ENCODE measurements at regions not wholly inside any gene's neighbourhood (a gene's known extent, or its start where the extent isn't known, plus 50 kb on each side); places are given as distances from the start of the nearest gene placed in this dataset.

DNA sequence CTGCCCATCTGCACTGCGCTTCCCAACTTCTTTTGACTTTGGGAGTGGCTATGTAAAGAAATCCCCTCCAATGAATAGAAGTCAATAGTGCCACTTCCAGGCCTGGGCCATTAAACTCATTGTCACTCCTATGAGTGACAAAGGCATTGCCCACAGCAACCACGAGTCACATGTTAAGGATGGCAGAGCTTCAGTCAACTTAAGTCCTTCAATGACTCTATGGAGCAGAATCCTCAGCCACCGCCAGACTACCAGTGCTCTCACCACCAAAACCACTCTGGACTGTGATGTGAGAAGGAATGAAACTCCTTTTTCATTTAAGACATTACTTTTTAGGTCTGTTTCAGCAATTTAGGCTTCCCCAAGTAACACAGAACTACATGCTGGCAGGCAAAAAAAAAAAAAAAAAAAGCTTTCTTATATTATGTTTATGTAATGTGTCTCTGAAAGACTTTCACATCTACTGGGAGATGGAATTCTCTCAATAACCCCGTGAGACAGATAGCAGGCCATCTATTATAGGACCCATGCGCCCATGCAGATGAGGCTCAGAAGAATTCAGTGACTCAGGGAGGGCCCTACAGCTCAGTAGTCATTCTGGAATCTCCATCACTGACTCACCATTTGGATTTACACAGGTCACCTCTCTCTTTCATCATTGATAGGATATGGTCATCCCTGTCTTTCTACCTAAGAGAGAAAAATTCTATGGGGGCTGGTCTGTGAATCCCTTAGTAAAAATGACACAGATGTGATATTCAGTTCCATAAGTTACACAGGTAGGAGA lies 180.5 kb downstream of the CEMIP2 start:
- no peak overlapping the region for H3K4me2 ChIP-seq (ENCODE audit: insufficient read depth in 1 of 2, low read depth in 2 of 2, low read length in 2 of 2)
- H2AK5ac ChIP-seq (ENCODE audit: low read depth, low read length), result no peak overlapping the region
- CTCF ChIA-PET (ENCODE audit: partially characterized antibody), result interaction anchor here (0.6 to 1.2 kb wide), 3 partner anchors 46 to 232 kb away, joined by 3 to 4 read pairs (median 3); no protein-coding TSS in a partner anchor
- H3K4me1 ChIP-seq (replicated peaks in 1 of 4; ENCODE audit: control insufficient read depth in 3 of 4, insufficient read depth in 4 of 4, low read length in 3 of 4), result no peaks in the 10 kb centered on the region
- no peak overlapping the region for H4K5ac ChIP-seq (ENCODE audit: insufficient read length, low read depth, low read length)
- H2AFZ ChIP-seq (ENCODE audit: low read length), result no peak overlapping the region
- no peak overlapping the region for H3K18ac ChIP-seq (ENCODE audit: extremely low read depth, low read length)
- no peaks in the 10 kb centered on the region for H4K20me1 ChIP-seq (replicated peaks in 1 of 2; ENCODE audit: control insufficient read depth in 1 of 2, insufficient read depth in 2 of 2, low read length in 2 of 2)
- FAIRE-seq, result no peak
- H4K8ac ChIP-seq (ENCODE audit: extremely low read depth, insufficient read depth, low read length), result no peak overlapping the region
- H3K23ac ChIP-seq (ENCODE audit: insufficient read length), result no peak overlapping the region
- no peak overlapping the region for H3K4ac ChIP-seq (replicated peaks; ENCODE audit: insufficient read length, low read depth, low read length)
- H3K14ac ChIP-seq (ENCODE audit: insufficient read length), result no peak overlapping the region
- no peak overlapping the region for H4K91ac ChIP-seq (replicated peaks; ENCODE audit: insufficient read length, low read length)
- H3K9me3 ChIP-seq (ENCODE audit: insufficient read depth in 2 of 2, low read depth in 1 of 2, low read length in 1 of 2), result no peaks in the 10 kb centered on the region
- no peak overlapping the region for H2BK20ac ChIP-seq (ENCODE audit: low read length)
- H2BK120ac ChIP-seq (replicated peaks; ENCODE audit: low read depth, low read length), result no peak overlapping the region
- no peak overlapping the region for H2BK15ac ChIP-seq (ENCODE audit: low read length)
- no peak overlapping the region for H3K4me3 ChIP-seq (ENCODE audit: extremely low read depth in 1 of 4, insufficient read depth in 2 of 4, low read depth in 3 of 4, low read length in 4 of 4)
- no peak overlapping the region for H3K27ac ChIP-seq (ENCODE audit: low read depth, low read length)
- H3K79me2 ChIP-seq (ENCODE audit: control insufficient read depth in 1 of 2, insufficient read depth in 2 of 2, low read length in 2 of 2), result no peaks in the 10 kb centered on the region
- no peaks in the 10 kb centered on the region for H3K36me3 ChIP-seq (ENCODE audit: control insufficient read depth in 2 of 4, insufficient read depth in 4 of 4, low read length in 3 of 4)
- no peaks in the 10 kb centered on the region for H3K79me1 ChIP-seq (ENCODE audit: low read depth, low read length)
- DNase-seq (ENCODE audit: low read depth in 1 of 2, low spot score in 2 of 2), result no peak
- no peak overlapping the region for H2BK12ac ChIP-seq (ENCODE audit: low read depth, low read length)
- H3K23me2 ChIP-seq (ENCODE audit: low read depth, low read length), result no peaks in the 10 kb centered on the region
- no peaks in the 10 kb centered on the region for H3K27me3 ChIP-seq (replicated peaks in 1 of 4; ENCODE audit: control insufficient read depth in 3 of 4, extremely low read depth in 1 of 4, insufficient read depth in 3 of 4, low read length in 3 of 4)
- no peak overlapping the region for H3K56ac ChIP-seq (replicated peaks; ENCODE audit: insufficient read length, low read depth, low read length)
- H2BK5ac ChIP-seq (ENCODE audit: low read depth, low read length), result no peak overlapping the region
- no peak overlapping the region for H3K9ac ChIP-seq (replicated peaks in 1 of 4; ENCODE audit: extremely low read depth in 1 of 4, low read depth in 3 of 4, low read length in 3 of 4)
- 89% methylated on average over 5 of the region's 5 CpGs; no CpG with 5 or more reads in 1 of the 2 experiments for WGBS, 2 experiments (ENCODE audit: extremely low coverage in 1 of 2, insufficient coverage in 1 of 2, insufficient read length in 1 of 2, insufficient replicate concordance in 2 of 2, low coverage in 1 of 2, low lambda C conversion rate in 2 of 2, missing lambda C conversion rate in 1 of 2)
- POLR2A ChIA-PET (ENCODE audit: partially characterized antibody), result no interaction called here
- TF ChIP-seq BRCA1 (IDR thresholded peaks at IDR 0.05; ENCODE audit: low read depth, low read length) (no peak), CEBPB (IDR thresholded peaks at IDR 0.05; ENCODE audit: low read depth, low read length) (no peak)
